HepG2 (cell line): ENCODE measurements at regions not wholly inside any gene's neighbourhood (a gene's known extent, or its start where the extent isn't known, plus 50 kb on each side); places are given as distances from the start of the nearest gene placed in this dataset.

Experiments used
- ELF1 ChIP-seq: sonication (generic); formaldehyde crosslinking; IDR thresholded peaks from 2 replicates; pipeline ENCODE4 v1.4.0; 2020; ENCODE audit warnings: missing genetic modification reagents
- IKZF4 ChIP-seq: sonication (generic); formaldehyde crosslinking; IDR thresholded peaks from 2 replicates; pipeline ENCODE4 v1.5.1; 2020; ENCODE audit warnings: borderline replicate concordance, mild to moderate bottlenecking, low read depth, missing genetic modification reagents; ENCODE audit errors: not compliant biosample characterization
- IRF9 ChIP-seq: sonication (generic); formaldehyde crosslinking; IDR thresholded peaks from 2 replicates; pipeline ENCODE4 v1.8.0; 2022; ENCODE audit warnings: missing genetic modification reagents, mild to moderate bottlenecking, borderline replicate concordance
- MTA3 ChIP-seq: sonication (generic); formaldehyde crosslinking; IDR thresholded peaks from 2 replicates; pipeline ENCODE4 v1.4.0; 2020; ENCODE audit warnings: missing genetic modification reagents
- RBM39 ChIP-seq: fragments of 200-400 bp; formaldehyde crosslinking; IDR thresholded peaks from one replicate; pipeline ENCODE4 v1.6.1; 2018; ENCODE audit warnings: antibody characterized with exemption, mild to moderate bottlenecking, low read depth, low read length; ENCODE audit not compliant: poor library complexity, severe bottlenecking
- RFX3 ChIP-seq: IDR thresholded peaks from 2 replicates; pipeline ENCODE4 v1.6.1; 2016; ENCODE audit warnings: missing biosample characterization, missing genetic modification reagents
- SAP130 ChIP-seq: IDR thresholded peaks from 2 replicates; pipeline ENCODE4 v1.6.1; 2016; ENCODE audit warnings: low read depth
- TEAD2 ChIP-seq: sonication (generic); formaldehyde crosslinking; IDR thresholded peaks from 2 replicates; pipeline ENCODE4 v1.9.0; 2021; ENCODE audit warnings: missing genetic modification reagents
- ZFP41 ChIP-seq: sonication (generic); formaldehyde crosslinking; IDR thresholded peaks from 2 replicates; pipeline ENCODE4 v1.4.0; 2020; ENCODE audit warnings: mild to moderate bottlenecking, missing genetic modification reagents, borderline replicate concordance
- ZKSCAN5 ChIP-seq: sonication (generic); formaldehyde crosslinking; IDR thresholded peaks from 2 replicates; pipeline ENCODE4 v1.5.1; 2020; ENCODE audit warnings: mild to moderate bottlenecking, missing genetic modification reagents
- ZNF282 ChIP-seq: fragments of 450-650 bp; IDR thresholded peaks from 2 replicates; pipeline ENCODE4 v1.6.1; 2018; ENCODE audit not compliant: partially characterized antibody
- ZNF318 ChIP-seq: sonication (generic); formaldehyde crosslinking; IDR thresholded peaks from 2 replicates; pipeline ENCODE4 v1.4.0; 2020; ENCODE audit warnings: mild to moderate bottlenecking, missing genetic modification reagents
- ZNF331 ChIP-seq: sonication (generic); formaldehyde crosslinking; IDR thresholded peaks from 2 replicates; pipeline ENCODE4 v1.4.0; 2020; ENCODE audit warnings: missing genetic modification reagents
- ZNF343 ChIP-seq: sonication (generic); formaldehyde crosslinking; IDR thresholded peaks from 2 replicates; pipeline ENCODE4 v1.4.0; 2020; ENCODE audit warnings: mild to moderate bottlenecking, missing genetic modification reagents
- ZNF598 ChIP-seq: sonication (generic); formaldehyde crosslinking; IDR thresholded peaks from 2 replicates; pipeline ENCODE4 v1.5.1; 2020; ENCODE audit warnings: mild to moderate bottlenecking, missing genetic modification reagents, borderline replicate concordance
- ZNF709 ChIP-seq: sonication (generic); formaldehyde crosslinking; IDR thresholded peaks from 2 replicates; pipeline ENCODE4 v1.5.0; 2020; ENCODE audit warnings: mild to moderate bottlenecking, missing genetic modification reagents
- ZNF720 ChIP-seq: sonication (generic); formaldehyde crosslinking; IDR thresholded peaks from 2 replicates; pipeline ENCODE4 v1.4.0; 2020; ENCODE audit warnings: missing genetic modification reagents
- TF ChIP-seq, protein P1 (sequence below): sonication (generic); formaldehyde crosslinking; IDR thresholded peaks from 2 replicates; pipeline ENCODE4 v1.4.0; 2020; ENCODE audit warnings: missing genetic modification reagents, borderline replicate concordance

- TF ChIP-seq ZNF318 (CRISPR knock-in tag) (no peak), TEAD2 (CRISPR knock-in tag) (no peak), ZNF720 (no peak; the same call in 1 of the 2 replicates), ZNF282 (no peak), RBM39 (no peak), ZNF331 (peak; percentile 94), ZKSCAN5 (CRISPR knock-in tag) (no peak), ZNF343 (CRISPR knock-in tag) (no peak), IRF9 (no peak), MTA3 (no peak), SAP130 (CRISPR knock-in tag) (peak; percentile 93), ZFP41 (no peak), ZNF709 (CRISPR knock-in tag) (peak; percentile 52; the same call in 1 of the 2 replicates), RFX3 (CRISPR knock-in tag) (no peak), IKZF4 (CRISPR knock-in tag) (no peak), ELF1 (CRISPR knock-in tag) (peak; percentile 47; the same call in 1 of the 2 replicates), ZNF598 (no peak; the same call in 1 of the 2 replicates)
- TF ChIP-seq, protein P1, sequence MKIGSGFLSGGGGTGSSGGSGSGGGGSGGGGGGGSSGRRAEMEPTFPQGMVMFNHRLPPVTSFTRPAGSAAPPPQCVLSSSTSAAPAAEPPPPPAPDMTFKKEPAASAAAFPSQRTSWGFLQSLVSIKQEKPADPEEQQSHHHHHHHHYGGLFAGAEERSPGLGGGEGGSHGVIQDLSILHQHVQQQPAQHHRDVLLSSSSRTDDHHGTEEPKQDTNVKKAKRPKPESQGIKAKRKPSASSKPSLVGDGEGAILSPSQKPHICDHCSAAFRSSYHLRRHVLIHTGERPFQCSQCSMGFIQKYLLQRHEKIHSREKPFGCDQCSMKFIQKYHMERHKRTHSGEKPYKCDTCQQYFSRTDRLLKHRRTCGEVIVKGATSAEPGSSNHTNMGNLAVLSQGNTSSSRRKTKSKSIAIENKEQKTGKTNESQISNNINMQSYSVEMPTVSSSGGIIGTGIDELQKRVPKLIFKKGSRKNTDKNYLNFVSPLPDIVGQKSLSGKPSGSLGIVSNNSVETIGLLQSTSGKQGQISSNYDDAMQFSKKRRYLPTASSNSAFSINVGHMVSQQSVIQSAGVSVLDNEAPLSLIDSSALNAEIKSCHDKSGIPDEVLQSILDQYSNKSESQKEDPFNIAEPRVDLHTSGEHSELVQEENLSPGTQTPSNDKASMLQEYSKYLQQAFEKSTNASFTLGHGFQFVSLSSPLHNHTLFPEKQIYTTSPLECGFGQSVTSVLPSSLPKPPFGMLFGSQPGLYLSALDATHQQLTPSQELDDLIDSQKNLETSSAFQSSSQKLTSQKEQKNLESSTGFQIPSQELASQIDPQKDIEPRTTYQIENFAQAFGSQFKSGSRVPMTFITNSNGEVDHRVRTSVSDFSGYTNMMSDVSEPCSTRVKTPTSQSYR (CRISPR knock-in tag): peak; percentile 77; the same call in 1 of the 2 replicates
These were observed 264.4 kb upstream of the SIX2 start (continued) for GRCh38 chr2:45273412-45274249.
